Vagina (tissue), 2 donors: ENCODE measurements at regions not wholly inside any gene's neighbourhood (a gene's known extent, or its start where the extent isn't known, plus 50 kb on each side); places are given as distances from the start of the nearest gene placed in this dataset.

ENCODE experiments used
- CTCF ChIP-seq, 3 experiments: fragments of 450-650 bp in 2 of 3; fragments of 200-600 bp in 1 of 3; sonication (generic) in 1 of 3; IDR thresholded peaks; one replicate each; pipeline ENCODE4 v1.5.1; 2017 to 2019; ENCODE audit warnings: antibody characterized with exemption in 3 of 3, mild to moderate bottlenecking in 2 of 3, moderate library complexity in 2 of 3
- POLR2AphosphoS5 ChIP-seq, 2 donors: sonication (generic); formaldehyde crosslinking; IDR thresholded peaks; one replicate each; pipeline ENCODE4 v1.9.0; 2017; ENCODE audit warnings: antibody characterized with exemption in 2 of 2, mild to moderate bottlenecking in 2 of 2, low read depth in 1 of 2; ENCODE audit not compliant: insufficient read depth in 1 of 2

GRCh38 chr1:219316066-219316465, 142.4 kb downstream of the LYPLAL1 start:
- TF ChIP-seq CTCF (IDR thresholded peaks at IDR 0.05) (no peak), POLR2AphosphoS5 (IDR thresholded peaks at IDR 0.05; ENCODE audit: insufficient read depth in 1 of 2, low read depth in 1 of 2) (no peak)
